IPS DF 4.7 (cell line): ENCODE measurements at regions not wholly inside any gene's neighbourhood (a gene's known extent, or its start where the extent isn't known, plus 50 kb on each side); places are given as distances from the start of the nearest gene placed in this dataset.

ENCODE experiments used
- DNase-seq: peaks from one replicate; pipeline ENCODE4 v3.0.0-alpha.2; 2013; ENCODE audit warnings: low spot score; ENCODE audit errors: extremely low read depth

- no peak for DNase-seq
These were observed 418.0 kb downstream of the ZNF536 start for GRCh38 chr19:30790056-30790680.

- DNase-seq = no peak
These were observed 416.1 kb downstream of the ZNF536 start for GRCh38 chr19:30788105-30788765.

DNA sequence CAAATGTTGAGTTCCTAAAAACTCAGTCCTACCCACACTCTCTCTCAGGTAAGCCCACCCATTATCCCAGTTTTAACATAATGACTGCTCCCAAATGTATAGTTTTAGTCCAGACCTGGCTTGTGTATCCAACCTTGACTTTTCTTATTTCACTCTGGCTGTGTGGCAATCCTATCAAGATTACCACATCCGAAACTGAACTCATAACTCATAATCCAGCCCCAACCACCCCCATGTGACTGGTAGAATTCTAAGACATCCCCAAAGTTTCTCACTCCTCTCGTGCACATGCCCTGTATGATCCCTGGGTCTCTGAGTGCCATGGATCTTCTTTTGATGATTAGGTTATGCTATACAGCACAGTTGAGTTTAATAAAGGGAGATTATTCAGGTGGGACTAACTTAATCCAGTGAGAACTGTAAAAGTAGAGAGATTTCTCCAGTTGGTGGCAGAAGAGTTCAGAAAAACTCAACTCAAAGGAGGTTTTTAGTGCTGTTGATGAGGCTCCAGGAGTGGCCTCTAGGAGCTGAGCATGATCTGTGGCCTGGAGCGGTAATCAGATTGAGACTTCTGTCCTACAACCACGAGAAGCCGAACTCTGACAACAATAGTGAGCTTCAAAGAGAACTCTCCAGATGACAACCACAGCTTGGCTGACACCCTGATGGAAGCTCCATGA lies 413.4 kb downstream of the ZNF536 start:
- no peak for DNase-seq

- DNase-seq = no peak
These were observed 412.8 kb downstream of the ZNF536 start for GRCh38 chr19:30784850-30785457.

GRCh38 chr19:30783936-30784335 lies 411.8 kb downstream of the ZNF536 start:
- no peak for DNase-seq

GRCh38 chr19:30783212-30783611 lies 411.0 kb downstream of the ZNF536 start:
- no peak for DNase-seq

DNA sequence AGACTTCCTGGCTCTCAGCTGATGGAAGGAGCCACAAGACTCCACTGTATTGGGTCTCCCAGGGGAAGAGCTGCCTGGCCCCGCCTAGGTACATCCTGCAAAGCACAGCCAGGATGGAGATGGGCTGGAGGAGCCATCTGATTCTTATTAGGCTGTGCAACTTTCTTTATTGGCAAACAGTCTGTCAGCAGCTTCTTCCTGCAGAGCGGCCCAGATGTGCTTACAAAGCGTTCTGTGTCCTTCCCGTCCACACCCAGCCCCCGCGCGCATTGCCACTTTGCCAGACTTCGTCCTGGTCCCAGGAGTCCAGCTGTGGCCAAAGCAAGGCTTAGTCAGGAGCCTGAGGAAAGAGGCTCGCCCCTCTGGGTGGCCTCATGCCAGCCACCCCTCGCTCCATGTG lies 409.3 kb downstream of the ZNF536 start:
- DNase-seq = no peak

DNA sequence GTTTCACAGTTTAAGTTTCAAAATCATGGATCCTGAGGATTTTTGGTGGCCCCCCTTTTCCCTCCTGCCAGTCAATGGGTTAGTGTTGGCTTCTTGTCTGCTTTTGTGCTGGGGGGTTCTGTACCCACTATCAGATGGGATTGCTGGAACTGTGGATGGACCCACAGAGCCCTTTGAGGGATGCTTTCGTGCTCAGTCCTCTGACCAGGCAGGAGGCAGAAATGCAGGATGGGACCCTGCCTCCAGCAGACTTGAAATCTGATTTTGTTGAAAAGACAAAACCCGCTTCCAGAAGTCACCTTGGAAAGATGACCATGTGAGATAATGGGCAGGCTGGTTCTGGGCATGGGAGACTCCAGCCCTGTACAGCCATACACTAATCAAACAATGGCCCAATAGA lies 408.9 kb downstream of the ZNF536 start:
- no peak for DNase-seq

DNA sequence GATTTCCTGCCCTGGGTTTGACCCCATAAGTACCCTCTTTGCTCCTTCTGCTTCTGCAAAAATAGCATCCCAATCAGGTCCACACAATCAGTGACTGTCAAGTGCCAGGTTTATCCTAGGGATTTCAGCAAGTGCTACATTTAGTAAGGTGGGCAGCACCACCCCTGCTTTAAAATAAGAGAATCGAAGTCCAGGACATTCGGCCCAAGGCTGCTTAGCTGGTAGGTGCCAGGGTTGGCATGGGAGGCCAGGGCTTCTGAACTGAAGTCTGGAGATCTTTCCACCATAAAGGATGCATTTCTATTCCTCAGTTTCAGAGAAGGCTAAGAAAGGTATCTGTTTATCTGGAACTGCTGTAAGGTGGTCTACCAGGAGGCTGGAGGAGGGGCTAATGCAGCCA lies 408.3 kb downstream of the ZNF536 start:
- no peak for DNase-seq

GRCh38 chr19:30780032-30780431 lies 407.8 kb downstream of the ZNF536 start:
- DNase-seq = no peak

- no peak for DNase-seq
These were observed 407.0 kb downstream of the ZNF536 start for GRCh38 chr19:30778961-30779715.

DNA sequence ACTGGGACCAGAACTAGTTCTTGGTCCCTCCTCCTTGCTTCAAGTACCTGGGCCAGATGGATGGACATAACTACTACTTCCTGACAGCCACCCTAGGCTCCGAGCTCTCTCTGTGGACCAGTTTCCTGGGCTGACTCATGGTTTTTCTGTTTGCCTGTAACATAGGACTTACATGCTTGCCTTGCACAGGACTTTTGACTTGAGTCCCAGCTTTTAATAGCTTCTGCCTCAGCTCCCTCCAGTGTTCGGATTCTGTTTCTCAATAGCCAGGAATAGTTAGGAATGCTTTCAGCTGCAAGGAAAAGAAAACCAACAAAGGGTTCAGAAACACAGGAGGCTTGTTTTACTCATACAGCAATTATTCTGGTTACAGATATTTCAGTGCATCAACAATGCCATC lies 405.9 kb downstream of the ZNF536 start:
- no peak for DNase-seq

- no peak for DNase-seq
These were observed 403.8 kb downstream of the ZNF536 start for GRCh38 chr19:30775956-30776355.

DNA sequence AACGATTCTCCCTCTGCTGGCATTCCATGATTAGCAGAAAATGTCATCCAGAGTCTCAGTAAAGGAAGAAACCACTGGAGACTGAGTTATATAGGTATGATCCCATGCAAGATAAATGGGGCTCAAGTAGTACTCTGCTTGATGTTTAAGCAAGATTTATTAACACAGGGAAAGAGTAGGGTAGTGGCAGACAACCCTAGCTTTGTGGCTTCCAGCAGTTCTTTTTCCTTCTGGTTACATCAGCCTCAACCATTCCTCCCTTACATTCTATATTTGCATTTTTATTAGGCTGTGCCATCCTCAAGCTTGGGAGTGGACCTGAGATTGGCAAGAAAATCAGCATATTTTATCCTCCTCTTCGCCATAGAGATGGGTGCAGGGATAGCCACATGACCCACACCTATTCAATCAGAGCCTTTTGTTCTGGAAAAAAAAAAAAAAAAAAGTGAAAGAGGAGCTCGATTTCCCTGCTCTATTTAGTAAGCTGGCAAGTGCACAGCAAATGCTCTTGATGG lies 402.1 kb downstream of the ZNF536 start:
- no peak for DNase-seq

GRCh38 chr19:30762651-30763050 lies 390.5 kb downstream of the ZNF536 start:
- no peak for DNase-seq

- no peak for DNase-seq
These were observed 387.8 kb downstream of the ZNF536 start for GRCh38 chr19:30760014-30760413.

DNA sequence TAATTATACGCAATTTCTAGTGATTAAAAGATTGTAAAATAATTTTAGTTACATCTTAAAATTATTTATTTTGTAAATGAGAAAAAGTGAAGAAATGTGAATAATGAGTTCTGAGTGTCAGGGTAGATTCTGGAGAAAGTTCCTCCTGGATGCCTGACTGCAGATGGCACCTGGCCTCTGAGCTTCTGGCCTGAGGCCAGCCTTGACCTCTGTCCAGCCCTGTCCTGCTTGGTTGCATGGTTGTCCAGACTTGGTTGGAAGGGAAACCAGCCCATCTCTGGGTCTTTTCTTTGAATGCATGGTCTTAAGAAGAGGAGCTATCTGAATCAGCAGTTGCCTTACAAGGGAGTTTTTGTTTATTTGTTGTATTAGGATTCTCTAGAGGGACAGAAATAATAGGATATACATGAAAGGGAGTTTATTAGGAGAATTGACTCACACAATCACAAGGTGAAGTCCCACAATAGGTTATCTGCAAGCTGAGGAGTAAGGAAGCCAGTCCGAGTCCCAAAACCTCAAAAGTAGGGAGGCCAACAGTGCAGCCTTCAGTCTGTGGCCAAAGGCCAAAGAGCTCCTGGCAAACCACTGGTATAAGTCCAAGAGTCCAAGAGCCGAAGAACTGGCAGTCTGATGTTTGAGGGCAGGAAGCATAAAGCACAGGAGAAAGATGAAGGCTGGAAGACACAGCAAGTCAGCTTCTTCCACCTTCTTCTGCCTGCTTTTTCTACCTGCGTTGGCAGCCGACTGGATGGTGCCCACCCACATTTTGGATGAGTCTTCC lies 385.8 kb downstream of the ZNF536 start:
- DNase-seq = no peak

GRCh38 chr19:30757104-30757836 lies 385.1 kb downstream of the ZNF536 start:
- no peak for DNase-seq

GRCh38 chr19:30755581-30755980 lies 383.4 kb downstream of the ZNF536 start:
- DNase-seq = no peak

DNA sequence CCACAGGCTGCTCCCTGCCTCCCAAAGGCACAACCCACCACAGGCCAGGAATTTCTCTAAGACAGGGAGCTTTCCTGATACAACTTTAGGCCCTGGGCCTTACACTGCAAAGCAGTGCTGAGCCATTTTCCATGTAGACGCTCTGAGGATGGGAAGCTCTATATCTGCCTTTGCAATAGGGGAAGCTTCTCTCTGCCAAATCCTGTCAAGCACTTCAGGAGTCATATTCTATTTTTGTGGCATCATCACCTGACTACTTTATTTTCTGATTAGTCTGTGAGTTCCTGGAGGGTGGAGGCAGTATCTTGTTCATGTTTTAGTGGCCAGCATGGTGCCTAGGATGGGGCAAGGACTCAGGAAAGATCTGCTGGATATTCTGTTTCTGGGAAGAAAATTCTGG lies 382.0 kb downstream of the ZNF536 start:
- no peak for DNase-seq
